WTC11 (cell line): ENCODE measurements at regions not wholly inside any gene's neighbourhood (a gene's known extent, or its start where the extent isn't known, plus 50 kb on each side); places are given as distances from the start of the nearest gene placed in this dataset.

Experiments used
- ATAC-seq: fragments of 200-7000 bp; cut with Tn5 transposase; 2 replicates; pipeline ENCODE4 v1.10.0; 2021; ENCODE audit warnings: mild to moderate bottlenecking, moderate library complexity
- CTCF ChIA-PET: fragments of 300-600 bp; sonication (Branson Sonifier 250); formaldehyde crosslinking; loops from one replicate; lab custom pipeline; 2021; ENCODE audit warnings: antibody characterized with exemption; lab: Charles Lee
- POLR2A ChIA-PET: fragments of 350-600 bp; sonication (Branson Sonifier 250); formaldehyde crosslinking; loops from one replicate; lab custom pipeline; 2021; ENCODE audit warnings: antibody characterized with exemption; lab: Charles Lee
- DNase-seq: peaks from one replicate; pipeline ENCODE4 v3.0.0; 2021; ENCODE audit warnings: low spot score
- H3K27ac Mint-ChIP-seq: 2 replicates; pipeline ENCODE4 v1.8.0; 2021; ENCODE audit warnings: mixed read lengths
- H3K27me3 Mint-ChIP-seq: 2 replicates; pipeline ENCODE4 v1.8.0; 2021; ENCODE audit warnings: low read depth, mild to moderate bottlenecking, moderate library complexity, mixed read lengths
- H3K36me3 Mint-ChIP-seq: 2 replicates; pipeline ENCODE4 v1.8.0; 2021; ENCODE audit warnings: mixed read lengths
- H3K4me1 Mint-ChIP-seq: 2 replicates; pipeline ENCODE4 v1.8.0; 2022; ENCODE audit warnings: mixed read lengths
- H3K4me3 Mint-ChIP-seq: 2 replicates; pipeline ENCODE4 v1.8.0; 2021; ENCODE audit warnings: mild to moderate bottlenecking, moderate library complexity, mixed read lengths
- H3K9me3 Mint-ChIP-seq: 2 replicates; pipeline ENCODE4 v1.8.0; 2021; ENCODE audit warnings: mixed read lengths
- E2F4 ChIP-seq: sonication (generic); formaldehyde crosslinking; IDR thresholded peaks from 2 replicates; pipeline ENCODE4 v1.8.1; 2022; ENCODE audit warnings: low read depth, mild to moderate bottlenecking, moderate library complexity, missing genetic modification reagents, borderline replicate concordance
- FOXP4 ChIP-seq: sonication (generic); formaldehyde crosslinking; IDR thresholded peaks from 2 replicates; pipeline ENCODE4 v1.8.0; 2022; ENCODE audit warnings: mild to moderate bottlenecking, missing genetic modification reagents
- KAT7 ChIP-seq: sonication (generic); formaldehyde crosslinking; IDR thresholded peaks from 2 replicates; pipeline ENCODE4 v1.8.1; 2023; ENCODE audit warnings: missing genetic modification reagents, mild to moderate bottlenecking, borderline replicate concordance
- MXD4 ChIP-seq: fragments of 250-450 bp; sonication (Bioruptor Pico); IDR thresholded peaks from 2 replicates; pipeline ENCODE4 v1.8.0; 2021; ENCODE audit warnings: mild to moderate bottlenecking, moderate library complexity, borderline replicate concordance
- MYBL2 ChIP-seq: sonication (generic); formaldehyde crosslinking; IDR thresholded peaks from 2 replicates; pipeline ENCODE4 v1.8.1; 2023; ENCODE audit warnings: mild to moderate bottlenecking, moderate library complexity, missing genetic modification reagents
- NFE2L1 ChIP-seq: sonication (generic); formaldehyde crosslinking; IDR thresholded peaks from 2 replicates; pipeline ENCODE4 v1.8.1; 2023; ENCODE audit warnings: missing genetic modification reagents
- NR1H2 ChIP-seq: sonication (generic); formaldehyde crosslinking; IDR thresholded peaks from 2 replicates; pipeline ENCODE4 v1.9.0; 2021; ENCODE audit warnings: mild to moderate bottlenecking, moderate library complexity, missing genetic modification reagents
- NR2C2 ChIP-seq: sonication (generic); formaldehyde crosslinking; IDR thresholded peaks from 2 replicates; pipeline ENCODE4 v1.8.0; 2022; ENCODE audit warnings: mild to moderate bottlenecking, missing genetic modification reagents
- NR3C1 ChIP-seq: sonication (generic); formaldehyde crosslinking; conservative IDR thresholded peaks from 2 replicates; pipeline ENCODE4 v1.8.1; 2023; ENCODE audit warnings: low read depth, mild to moderate bottlenecking, missing genetic modification reagents
- PRRX2 ChIP-seq: fragments of 250-450 bp; sonication (Bioruptor Pico); IDR thresholded peaks from 2 replicates; pipeline ENCODE4 v1.8.0; 2021; ENCODE audit warnings: mild to moderate bottlenecking
- RELA ChIP-seq: sonication (generic); formaldehyde crosslinking; IDR thresholded peaks from 2 replicates; pipeline ENCODE4 v1.8.1; 2022; ENCODE audit warnings: missing genetic modification reagents, mild to moderate bottlenecking, borderline replicate concordance
- RORB ChIP-seq: fragments of 250-450 bp; sonication (Bioruptor Pico); IDR thresholded peaks from 2 replicates; pipeline ENCODE4 v1.9.0; 2021; ENCODE audit warnings: mild to moderate bottlenecking
- TEAD1 ChIP-seq: sonication (generic); formaldehyde crosslinking; IDR thresholded peaks from 2 replicates; pipeline ENCODE4 v1.8.0; 2022; ENCODE audit warnings: mild to moderate bottlenecking, missing genetic modification reagents
- TP53 ChIP-seq: sonication (generic); formaldehyde crosslinking; IDR thresholded peaks from 2 replicates; pipeline ENCODE4 v1.8.1; 2023; ENCODE audit warnings: mild to moderate bottlenecking, missing genetic modification reagents
- ZBTB21 ChIP-seq: sonication (generic); formaldehyde crosslinking; IDR thresholded peaks from 2 replicates; pipeline ENCODE4 v1.8.1; 2023; ENCODE audit warnings: mild to moderate bottlenecking, missing genetic modification reagents, borderline replicate concordance
- ZNF263 ChIP-seq: sonication (generic); formaldehyde crosslinking; IDR thresholded peaks from 2 replicates; pipeline ENCODE4 v1.8.1; 2022; ENCODE audit warnings: low read depth, mild to moderate bottlenecking, moderate library complexity, missing genetic modification reagents
- TF ChIP-seq, protein P1 (sequence below): sonication (generic); formaldehyde crosslinking; IDR thresholded peaks from 2 replicates; pipeline ENCODE4 v1.8.1; 2023; ENCODE audit warnings: mild to moderate bottlenecking, missing genetic modification reagents, borderline replicate concordance
- TF ChIP-seq, protein P2 (sequence below): sonication (generic); formaldehyde crosslinking; IDR thresholded peaks from 2 replicates; pipeline ENCODE4 v1.8.0; 2023; ENCODE audit warnings: missing genetic modification reagents, mild to moderate bottlenecking, borderline replicate concordance
- TF ChIP-seq, protein P3 (sequence below): sonication (generic); formaldehyde crosslinking; IDR thresholded peaks from 2 replicates; pipeline ENCODE4 v1.8.1; 2022; ENCODE audit warnings: mild to moderate bottlenecking, missing genetic modification reagents, moderate library complexity, borderline replicate concordance
- TF ChIP-seq, protein P4 (sequence below): fragments of 250-450 bp; sonication (Bioruptor Pico); IDR thresholded peaks from 2 replicates; pipeline ENCODE4 v1.9.0; 2021; ENCODE audit warnings: mild to moderate bottlenecking, borderline replicate concordance

DNA sequence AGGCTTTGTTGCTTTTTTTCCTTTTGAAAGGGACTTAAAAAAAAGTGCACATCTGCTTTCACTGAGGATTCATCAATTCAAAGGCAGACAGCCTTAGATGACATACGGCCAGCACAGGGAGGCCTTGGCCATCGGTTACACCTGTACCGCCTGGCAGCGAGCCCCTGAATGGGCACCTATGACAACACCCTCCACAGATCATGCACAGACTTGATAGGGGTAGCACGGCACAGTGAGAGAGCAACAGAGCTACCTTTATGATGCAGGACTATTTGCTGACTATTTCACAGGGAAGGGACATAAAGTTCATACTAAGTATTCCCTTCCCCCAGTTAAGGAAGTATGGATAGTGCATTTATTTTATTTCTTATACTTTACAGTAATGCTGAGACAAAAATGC lies 137.9 kb upstream of the ARID2 start:
- POLR2A ChIA-PET, result no interaction called here
- CTCF ChIA-PET, result no interaction called here
- no peaks in the 10 kb centered on the region for H3K27me3 Mint-ChIP-seq
- H3K36me3 Mint-ChIP-seq, result no peaks in the 10 kb centered on the region
- DNase-seq (no peak), ATAC-seq (no peak)
- no peaks in the 10 kb centered on the region for H3K4me1 Mint-ChIP-seq
- TF ChIP-seq MXD4, result no peak
- no peak for TF ChIP-seq KAT7
- no peak for TF ChIP-seq NR2C2 (CRISPR knock-in tag)
- TF ChIP-seq RELA, result no peak
- no peak for TF ChIP-seq TP53 (CRISPR knock-in tag)
- no peak overlapping the region for H3K4me3 Mint-ChIP-seq
- H3K9me3 Mint-ChIP-seq, result peaks cover 15% of the 10 kb centered on the region
- H3K27ac Mint-ChIP-seq, result no peak overlapping the region

GRCh38 chr12:45596366-45596765 lies 133.1 kb upstream of the ARID2 start:
- Mint-ChIP-seq H3K27ac (no peak overlapping the region), H3K27me3 (no peaks in the 10 kb centered on the region), H3K4me1 (no peaks in the 10 kb centered on the region), H3K36me3 (no peaks in the 10 kb centered on the region), H3K4me3 (no peak overlapping the region), H3K9me3 (peaks cover 11% of the 10 kb centered on the region)
- ATAC-seq, result no peak
- CTCF ChIA-PET, result no interaction called here
- POLR2A ChIA-PET, result no interaction called here
- DNase-seq, result no peak
- TF ChIP-seq E2F4 (CRISPR knock-in tag) (no peak), MYBL2 (no peak), NR2C2 (CRISPR knock-in tag) (no peak), ZBTB21 (no peak), NFE2L1 (CRISPR knock-in tag) (no peak), PRRX2 (CRISPR knock-in tag) (no peak), FOXP4 (CRISPR knock-in tag) (no peak), ZNF263 (CRISPR knock-in tag) (no peak), RORB (CRISPR knock-in tag) (no peak), NR3C1 (CRISPR knock-in tag) (no peak), TEAD1 (CRISPR knock-in tag) (no peak), NR1H2 (CRISPR knock-in tag) (no peak)
- TF ChIP-seq, protein P1, sequence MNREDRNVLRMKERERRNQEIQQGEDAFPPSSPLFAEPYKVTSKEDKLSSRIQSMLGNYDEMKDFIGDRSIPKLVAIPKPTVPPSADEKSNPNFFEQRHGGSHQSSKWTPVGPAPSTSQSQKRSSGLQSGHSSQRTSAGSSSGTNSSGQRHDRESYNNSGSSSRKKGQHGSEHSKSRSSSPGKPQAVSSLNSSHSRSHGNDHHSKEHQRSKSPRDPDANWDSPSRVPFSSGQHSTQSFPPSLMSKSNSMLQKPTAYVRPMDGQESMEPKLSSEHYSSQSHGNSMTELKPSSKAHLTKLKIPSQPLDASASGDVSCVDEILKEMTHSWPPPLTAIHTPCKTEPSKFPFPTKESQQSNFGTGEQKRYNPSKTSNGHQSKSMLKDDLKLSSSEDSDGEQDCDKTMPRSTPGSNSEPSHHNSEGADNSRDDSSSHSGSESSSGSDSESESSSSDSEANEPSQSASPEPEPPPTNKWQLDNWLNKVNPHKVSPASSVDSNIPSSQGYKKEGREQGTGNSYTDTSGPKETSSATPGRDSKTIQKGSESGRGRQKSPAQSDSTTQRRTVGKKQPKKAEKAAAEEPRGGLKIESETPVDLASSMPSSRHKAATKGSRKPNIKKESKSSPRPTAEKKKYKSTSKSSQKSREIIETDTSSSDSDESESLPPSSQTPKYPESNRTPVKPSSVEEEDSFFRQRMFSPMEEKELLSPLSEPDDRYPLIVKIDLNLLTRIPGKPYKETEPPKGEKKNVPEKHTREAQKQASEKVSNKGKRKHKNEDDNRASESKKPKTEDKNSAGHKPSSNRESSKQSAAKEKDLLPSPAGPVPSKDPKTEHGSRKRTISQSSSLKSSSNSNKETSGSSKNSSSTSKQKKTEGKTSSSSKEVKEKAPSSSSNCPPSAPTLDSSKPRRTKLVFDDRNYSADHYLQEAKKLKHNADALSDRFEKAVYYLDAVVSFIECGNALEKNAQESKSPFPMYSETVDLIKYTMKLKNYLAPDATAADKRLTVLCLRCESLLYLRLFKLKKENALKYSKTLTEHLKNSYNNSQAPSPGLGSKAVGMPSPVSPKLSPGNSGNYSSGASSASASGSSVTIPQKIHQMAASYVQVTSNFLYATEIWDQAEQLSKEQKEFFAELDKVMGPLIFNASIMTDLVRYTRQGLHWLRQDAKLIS (CRISPR knock-in tag), result no peak
- TF ChIP-seq, protein P2, sequence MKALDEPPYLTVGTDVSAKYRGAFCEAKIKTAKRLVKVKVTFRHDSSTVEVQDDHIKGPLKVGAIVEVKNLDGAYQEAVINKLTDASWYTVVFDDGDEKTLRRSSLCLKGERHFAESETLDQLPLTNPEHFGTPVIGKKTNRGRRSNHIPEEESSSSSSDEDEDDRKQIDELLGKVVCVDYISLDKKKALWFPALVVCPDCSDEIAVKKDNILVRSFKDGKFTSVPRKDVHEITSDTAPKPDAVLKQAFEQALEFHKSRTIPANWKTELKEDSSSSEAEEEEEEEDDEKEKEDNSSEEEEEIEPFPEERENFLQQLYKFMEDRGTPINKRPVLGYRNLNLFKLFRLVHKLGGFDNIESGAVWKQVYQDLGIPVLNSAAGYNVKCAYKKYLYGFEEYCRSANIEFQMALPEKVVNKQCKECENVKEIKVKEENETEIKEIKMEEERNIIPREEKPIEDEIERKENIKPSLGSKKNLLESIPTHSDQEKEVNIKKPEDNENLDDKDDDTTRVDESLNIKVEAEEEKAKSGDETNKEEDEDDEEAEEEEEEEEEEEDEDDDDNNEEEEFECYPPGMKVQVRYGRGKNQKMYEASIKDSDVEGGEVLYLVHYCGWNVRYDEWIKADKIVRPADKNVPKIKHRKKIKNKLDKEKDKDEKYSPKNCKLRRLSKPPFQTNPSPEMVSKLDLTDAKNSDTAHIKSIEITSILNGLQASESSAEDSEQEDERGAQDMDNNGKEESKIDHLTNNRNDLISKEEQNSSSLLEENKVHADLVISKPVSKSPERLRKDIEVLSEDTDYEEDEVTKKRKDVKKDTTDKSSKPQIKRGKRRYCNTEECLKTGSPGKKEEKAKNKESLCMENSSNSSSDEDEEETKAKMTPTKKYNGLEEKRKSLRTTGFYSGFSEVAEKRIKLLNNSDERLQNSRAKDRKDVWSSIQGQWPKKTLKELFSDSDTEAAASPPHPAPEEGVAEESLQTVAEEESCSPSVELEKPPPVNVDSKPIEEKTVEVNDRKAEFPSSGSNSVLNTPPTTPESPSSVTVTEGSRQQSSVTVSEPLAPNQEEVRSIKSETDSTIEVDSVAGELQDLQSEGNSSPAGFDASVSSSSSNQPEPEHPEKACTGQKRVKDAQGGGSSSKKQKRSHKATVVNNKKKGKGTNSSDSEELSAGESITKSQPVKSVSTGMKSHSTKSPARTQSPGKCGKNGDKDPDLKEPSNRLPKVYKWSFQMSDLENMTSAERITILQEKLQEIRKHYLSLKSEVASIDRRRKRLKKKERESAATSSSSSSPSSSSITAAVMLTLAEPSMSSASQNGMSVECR, result no peak
- TF ChIP-seq, protein P3, sequence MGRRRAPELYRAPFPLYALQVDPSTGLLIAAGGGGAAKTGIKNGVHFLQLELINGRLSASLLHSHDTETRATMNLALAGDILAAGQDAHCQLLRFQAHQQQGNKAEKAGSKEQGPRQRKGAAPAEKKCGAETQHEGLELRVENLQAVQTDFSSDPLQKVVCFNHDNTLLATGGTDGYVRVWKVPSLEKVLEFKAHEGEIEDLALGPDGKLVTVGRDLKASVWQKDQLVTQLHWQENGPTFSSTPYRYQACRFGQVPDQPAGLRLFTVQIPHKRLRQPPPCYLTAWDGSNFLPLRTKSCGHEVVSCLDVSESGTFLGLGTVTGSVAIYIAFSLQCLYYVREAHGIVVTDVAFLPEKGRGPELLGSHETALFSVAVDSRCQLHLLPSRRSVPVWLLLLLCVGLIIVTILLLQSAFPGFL (CRISPR knock-in tag), result no peak
- TF ChIP-seq, protein P4, sequence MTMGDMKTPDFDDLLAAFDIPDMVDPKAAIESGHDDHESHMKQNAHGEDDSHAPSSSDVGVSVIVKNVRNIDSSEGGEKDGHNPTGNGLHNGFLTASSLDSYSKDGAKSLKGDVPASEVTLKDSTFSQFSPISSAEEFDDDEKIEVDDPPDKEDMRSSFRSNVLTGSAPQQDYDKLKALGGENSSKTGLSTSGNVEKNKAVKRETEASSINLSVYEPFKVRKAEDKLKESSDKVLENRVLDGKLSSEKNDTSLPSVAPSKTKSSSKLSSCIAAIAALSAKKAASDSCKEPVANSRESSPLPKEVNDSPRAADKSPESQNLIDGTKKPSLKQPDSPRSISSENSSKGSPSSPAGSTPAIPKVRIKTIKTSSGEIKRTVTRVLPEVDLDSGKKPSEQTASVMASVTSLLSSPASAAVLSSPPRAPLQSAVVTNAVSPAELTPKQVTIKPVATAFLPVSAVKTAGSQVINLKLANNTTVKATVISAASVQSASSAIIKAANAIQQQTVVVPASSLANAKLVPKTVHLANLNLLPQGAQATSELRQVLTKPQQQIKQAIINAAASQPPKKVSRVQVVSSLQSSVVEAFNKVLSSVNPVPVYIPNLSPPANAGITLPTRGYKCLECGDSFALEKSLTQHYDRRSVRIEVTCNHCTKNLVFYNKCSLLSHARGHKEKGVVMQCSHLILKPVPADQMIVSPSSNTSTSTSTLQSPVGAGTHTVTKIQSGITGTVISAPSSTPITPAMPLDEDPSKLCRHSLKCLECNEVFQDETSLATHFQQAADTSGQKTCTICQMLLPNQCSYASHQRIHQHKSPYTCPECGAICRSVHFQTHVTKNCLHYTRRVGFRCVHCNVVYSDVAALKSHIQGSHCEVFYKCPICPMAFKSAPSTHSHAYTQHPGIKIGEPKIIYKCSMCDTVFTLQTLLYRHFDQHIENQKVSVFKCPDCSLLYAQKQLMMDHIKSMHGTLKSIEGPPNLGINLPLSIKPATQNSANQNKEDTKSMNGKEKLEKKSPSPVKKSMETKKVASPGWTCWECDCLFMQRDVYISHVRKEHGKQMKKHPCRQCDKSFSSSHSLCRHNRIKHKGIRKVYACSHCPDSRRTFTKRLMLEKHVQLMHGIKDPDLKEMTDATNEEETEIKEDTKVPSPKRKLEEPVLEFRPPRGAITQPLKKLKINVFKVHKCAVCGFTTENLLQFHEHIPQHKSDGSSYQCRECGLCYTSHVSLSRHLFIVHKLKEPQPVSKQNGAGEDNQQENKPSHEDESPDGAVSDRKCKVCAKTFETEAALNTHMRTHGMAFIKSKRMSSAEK (CRISPR knock-in tag), result no peak
